Neural crest cell (in vitro differentiated cells): ENCODE measurements at regions not wholly inside any gene's neighbourhood (a gene's known extent, or its start where the extent isn't known, plus 50 kb on each side); places are given as distances from the start of the nearest gene placed in this dataset.

Experiments
- DNase-seq: peaks from one replicate; pipeline ENCODE4 v3.0.0; 2021; ENCODE audit warnings: low read depth, mixed read lengths, low spot score
- H3K27ac Mint-ChIP-seq: one replicate; pipeline ENCODE4 v1.8.0; 2021; ENCODE audit warnings: mild to moderate bottlenecking, mixed read lengths; ENCODE audit not compliant: unreplicated experiment
- H3K27me3 Mint-ChIP-seq: 2 replicates; pipeline ENCODE4 v1.8.0; 2021; ENCODE audit warnings: low read depth, mild to moderate bottlenecking, mixed read lengths
- H3K36me3 Mint-ChIP-seq: 2 replicates; pipeline ENCODE4 v1.8.0; 2021; ENCODE audit warnings: low read depth, mild to moderate bottlenecking, mixed read lengths
- H3K4me1 Mint-ChIP-seq: 2 replicates; pipeline ENCODE4 v1.8.0; 2021; ENCODE audit warnings: mixed read lengths
- H3K4me3 Mint-ChIP-seq: one replicate; pipeline ENCODE4 v1.8.0; 2021; ENCODE audit warnings: mild to moderate bottlenecking, mixed read lengths
- H3K9me3 Mint-ChIP-seq: 2 replicates; pipeline ENCODE4 v1.8.0; 2021; ENCODE audit warnings: mixed read lengths
- CTCF ChIP-seq: fragments of 200-600 bp; sonication (generic); conservative IDR thresholded peaks from 2 replicates; pipeline ENCODE4 v1.5.0; 2021; ENCODE audit warnings: antibody characterized with exemption, mild to moderate bottlenecking

GRCh38 chr21:16312321-16312720 lies 582.5 kb downstream of the USP25 start:
- H3K36me3 Mint-ChIP-seq = no peaks in the 10 kb centered on the region
- H3K4me1 Mint-ChIP-seq = peaks cover 66% of the 10 kb centered on the region
- TF ChIP-seq CTCF = no peak
- H3K27ac Mint-ChIP-seq = no peak overlapping the region
- H3K9me3 Mint-ChIP-seq = no peaks in the 10 kb centered on the region
- H3K27me3 Mint-ChIP-seq = no peaks in the 10 kb centered on the region
- no peak for DNase-seq
- no peak overlapping the region for H3K4me3 Mint-ChIP-seq

DNA sequence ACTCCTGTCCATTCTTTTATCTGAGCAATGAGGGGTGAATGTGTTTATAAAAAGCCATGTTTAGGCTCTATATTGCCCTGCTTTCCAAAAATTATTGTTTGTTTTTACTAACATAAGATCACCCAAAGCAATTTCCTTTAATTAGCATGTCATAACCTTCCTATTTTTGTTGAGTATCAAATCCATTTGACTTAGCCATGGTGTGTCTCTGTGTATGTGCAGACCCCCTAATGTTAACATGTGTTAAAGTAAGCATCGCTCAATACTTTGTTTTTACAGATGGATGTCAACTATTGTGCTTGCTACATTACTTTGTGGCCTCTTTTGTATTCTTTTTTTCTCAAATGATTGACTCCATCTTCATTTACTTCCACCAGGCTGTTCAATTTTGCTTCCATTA lies 585.4 kb downstream of the USP25 start:
- no peak for TF ChIP-seq CTCF
- Mint-ChIP-seq H3K36me3 (no peaks in the 10 kb centered on the region), H3K9me3 (no peaks in the 10 kb centered on the region), H3K27me3 (no peaks in the 10 kb centered on the region), H3K27ac (no peak overlapping the region), H3K4me3 (no peak overlapping the region), H3K4me1 (peaks cover 59% of the 10 kb centered on the region)
- no peak for DNase-seq

- Mint-ChIP-seq H3K9me3 (no peaks in the 10 kb centered on the region), H3K36me3 (no peaks in the 10 kb centered on the region), H3K27ac (peak overlapping the region; percentile 47), H3K4me1 (peaks cover 41% of the 10 kb centered on the region), H3K27me3 (no peaks in the 10 kb centered on the region), H3K4me3 (no peak overlapping the region)
- no peak for TF ChIP-seq CTCF
- DNase-seq = no peak
Observed at GRCh38 chr21:16318651-16319300, 589.0 kb downstream of the USP25 start.

GRCh38 chr21:16320110-16320509 lies 590.3 kb downstream of the USP25 start:
- Mint-ChIP-seq H3K4me3 (no peak overlapping the region), H3K27ac (no peak overlapping the region), H3K4me1 (peaks cover 38% of the 10 kb centered on the region), H3K9me3 (no peaks in the 10 kb centered on the region), H3K27me3 (no peaks in the 10 kb centered on the region), H3K36me3 (no peaks in the 10 kb centered on the region)
- DNase-seq = no peak
- no peak for TF ChIP-seq CTCF

- TF ChIP-seq CTCF = no peak
- peaks cover 3% of the 10 kb centered on the region for H3K36me3 Mint-ChIP-seq
- H3K27ac Mint-ChIP-seq = no peak overlapping the region
- H3K9me3 Mint-ChIP-seq = no peaks in the 10 kb centered on the region
- DNase-seq = no peak
- H3K4me1 Mint-ChIP-seq = peaks cover 22% of the 10 kb centered on the region
- no peaks in the 10 kb centered on the region for H3K27me3 Mint-ChIP-seq
- H3K4me3 Mint-ChIP-seq = no peak overlapping the region
Observed at GRCh38 chr21:16322454-16322853, 592.7 kb downstream of the USP25 start.

- H3K27me3 Mint-ChIP-seq = no peaks in the 10 kb centered on the region
- H3K4me1 Mint-ChIP-seq = peaks cover 12% of the 10 kb centered on the region
- TF ChIP-seq CTCF = no peak
Observed at GRCh38 chr21:16323596-16323995, 593.8 kb downstream of the USP25 start.

More at GRCh38 chr21:16323596-16323995, 593.8 kb downstream of the USP25 start:
- no peak overlapping the region for H3K4me3 Mint-ChIP-seq
- H3K9me3 Mint-ChIP-seq = no peaks in the 10 kb centered on the region
- peaks cover 3% of the 10 kb centered on the region for H3K36me3 Mint-ChIP-seq
- no peak for DNase-seq
- no peak overlapping the region for H3K27ac Mint-ChIP-seq
